Heart right ventricle (tissue), 16 donors: ENCODE measurements at regions not wholly inside any gene's neighbourhood (a gene's known extent, or its start where the extent isn't known, plus 50 kb on each side); places are given as distances from the start of the nearest gene placed in this dataset.

Experiments used
- ATAC-seq, 8 donors: fragments of 200-7000 bp; cut with Tn5 transposase; one replicate each; pipeline ENCODE4 v1.9.1; 2020; ENCODE audit warnings: mild to moderate bottlenecking in 8 of 8, moderate library complexity in 8 of 8, moderate number of reproducible peaks in 1 of 8
- DNase-seq, 2 donors: peaks; one replicate each; pipeline ENCODE4 v3.0.0-alpha.2; 2020
- H3K27ac ChIP-seq, 10 donors: fragments of 200-600 bp; sonication (generic) in 2 of 10; one replicate each; pipeline versions ENCODE4 v1.5.0 to v1.8.0; 2020 to 2022; ENCODE audit warnings: mild to moderate bottlenecking in 3 of 10
- H3K27me3 ChIP-seq, 7 donors: fragments of 200-600 bp; one replicate each; pipeline ENCODE4 v1.8.0; 2021 to 2022; ENCODE audit warnings: mild to moderate bottlenecking in 2 of 7
- H3K36me3 ChIP-seq, 9 donors: fragments of 200-600 bp; sonication (generic) in 1 of 9; one replicate each; pipeline versions ENCODE4 v1.5.0 to v1.8.0; 2020 to 2022; ENCODE audit warnings: mild to moderate bottlenecking in 2 of 9
- H3K4me1 ChIP-seq, 9 donors: fragments of 200-600 bp; sonication (generic) in 1 of 9; one replicate each; pipeline versions ENCODE4 v1.5.0 to v1.8.0; 2020 to 2022; ENCODE audit warnings: mild to moderate bottlenecking in 4 of 9
- H3K4me3 ChIP-seq, 10 donors: fragments of 200-600 bp; sonication (generic) in 2 of 10; one replicate each; pipeline versions ENCODE4 v1.5.0 to v1.8.0; 2020 to 2022; ENCODE audit warnings: mild to moderate bottlenecking in 7 of 10, moderate library complexity in 2 of 10
- H3K9me3 ChIP-seq, 11 donors: fragments of 200-600 bp in 10 of 11; sonication (generic) in 2 of 11; one replicate each; pipeline versions ENCODE4 v1.5.0 to v1.8.0; 2013 to 2022; ENCODE audit warnings: mild to moderate bottlenecking in 2 of 11, control low read depth in 1 of 11, moderate library complexity in 1 of 11
- CTCF ChIP-seq, 9 donors: fragments of 200-600 bp; sonication (generic) in 2 of 9; IDR thresholded peaks; one replicate each; pipeline versions ENCODE4 v1.5.0 to v1.8.0; 2021 to 2022; ENCODE audit warnings: antibody characterized with exemption in 9 of 9, mild to moderate bottlenecking in 5 of 9, moderate library complexity in 1 of 9
- WGBS, 2 donors: extraction: QIAGEN DNeasy Blood & Tissue Kit; methylation state at CpG; one replicate each; pipeline ENCODE4 v1.1.7; 2013; ENCODE audit warnings: inconsistent platforms in 1 of 2; 5-methylcytosine and 5-hydroxymethylcytosine counted together
- intact Hi-C, 10 donors: fragments of 100-400 bp; cut with DNase I; formaldehyde crosslinking; loops; one replicate each; pipeline versions ENCODE4 v1.11.1 to v1.14.2; 2022
- donor health status: Arrhythmogenic right ventricular cardiomyopathy.
- donor health status: ischemic (EF 13 %, LVEDD 7.1; RV severe dilation, severe dysfunction).
- donor health status: healthy with polysubstance abuse.
- donor health status: DM: no; HTN: yes; CAD: no.
- donor health status: DM: no; HTN: no; CAD: no.
- donor health status: ischemic (EF 25% LVEDD 6.9; RV normal size, moderate dysfunction).
- donor health status: ischemic (EF 25% LVEDD 5.7; RV mildly dilated, moderate dysfunction).
- donor health status: healthy.
- donor health status: DM: yes; HTN: yes; CAD: no.
- donor health status: Ischemic cardiomyopathy.
- donor health status: ischemic (EF 35%, LVEDD 5.7; RV mildly dilated, moderate dysfunction).
- donor health status: nonischemic (EF 11% LVEDD 7.7; RV severe dilation, severe dysfunction).
- donor health status: DM: yes; HTN: yes; CAD: no.
- donor health status: PGD.
- donor health status: ischemic (EF 29% LVEDD 5.4; RV normal size, mild dysfunction).
- donor health status: nonischemic (EF 23%, LVEDD 6.1; RV moderate dilation, normal function).

- ATAC-seq: no peak
- Histone ChIP-seq H3K9me3 (no peaks in the 10 kb centered on the region), H3K4me1 (peaks cover 0 to 4% (median 0%) of the 10 kb centered on the region in 9 donors), H3K4me3 (no peak overlapping the region), H3K27me3 (no peaks in the 10 kb centered on the region), H3K27ac (no peak overlapping the region), H3K36me3 (no peaks in the 10 kb centered on the region)
- intact Hi-C loops: no loop called here
- no peak for DNase-seq
- 68 to 77% methylated on average over 4 of the region's 4 CpGs for WGBS, 2 donors
- TF ChIP-seq CTCF (IDR thresholded peaks at IDR 0.05): no peak
These were observed 187.2 kb upstream of the MPHOSPH6 start for GRCh38 chr16:82357237-82357636.

GRCh38 chr16:82350560-82350959, 180.5 kb upstream of the MPHOSPH6 start:
- Histone ChIP-seq H3K27ac (no peak overlapping the region), H3K4me3 (no peak overlapping the region), H3K4me1 (no peaks in the 10 kb centered on the region), H3K36me3 (no peaks in the 10 kb centered on the region), H3K9me3 (no peaks in the 10 kb centered on the region), H3K27me3 (no peaks in the 10 kb centered on the region)
- no peak for DNase-seq
- TF ChIP-seq CTCF (IDR thresholded peaks at IDR 0.05): no peak
- 88 to 91% methylated on average over 2 of the region's 2 CpGs for WGBS, 2 donors
- intact Hi-C loops: no loop called here
- ATAC-seq: no peak

GRCh38 chr16:82345318-82345717, 175.3 kb upstream of the MPHOSPH6 start:
- WGBS, 2 donors: 90 to 94% methylated on average over 2 of the region's 2 CpGs
- intact Hi-C loops: loop anchor here in 3 of 10 donors (2.0 kb wide), 1 partner anchor 83 kb away; no protein-coding TSS in a partner anchor

GRCh38 chr16:82344157-82344556, 174.1 kb upstream of the MPHOSPH6 start:
- peak in 8 of 9 donors; percentile 24 to 64 (median 59) for TF ChIP-seq CTCF (IDR thresholded peaks at IDR 0.05)
- ATAC-seq (peak in 7 of 8 donors; percentile 70 to 90 (median 78)), DNase-seq (no peak)
- H3K27ac ChIP-seq: no peak overlapping the region
- H3K27me3 ChIP-seq: no peaks in the 10 kb centered on the region
- H3K36me3 ChIP-seq: no peaks in the 10 kb centered on the region
- intact Hi-C loops: loop anchor here in 7 of 10 donors (1.0 to 5.0 kb wide), 4 partner anchors 80 to 82 kb away; no protein-coding TSS in a partner anchor
- peaks cover 0 to 13% (median 3%) of the 10 kb centered on the region in 11 donors for H3K9me3 ChIP-seq
- no peak overlapping the region for H3K4me3 ChIP-seq
- WGBS, 2 donors: 35 to 39% methylated on average over 4 of the region's 4 CpGs
- H3K4me1 ChIP-seq: no peaks in the 10 kb centered on the region

More at GRCh38 chr16:82345318-82345717, 175.3 kb upstream of the MPHOSPH6 start:
- ATAC-seq (no peak), DNase-seq (no peak)
- no peak overlapping the region for H3K4me3 ChIP-seq
- H3K36me3 ChIP-seq: no peaks in the 10 kb centered on the region
- H3K27ac ChIP-seq: no peak overlapping the region
- H3K27me3 ChIP-seq: no peaks in the 10 kb centered on the region
- H3K4me1 ChIP-seq: no peaks in the 10 kb centered on the region
- H3K9me3 ChIP-seq: peaks cover 0 to 13% (median 3%) of the 10 kb centered on the region in 11 donors
- no peak for TF ChIP-seq CTCF (IDR thresholded peaks at IDR 0.05)
